Activated CD4-positive, alpha-beta T cell treated with anti-CD3 and anti-CD28 coated beads for 36 hours (primary cell): ENCODE measurements at regions not wholly inside any gene's neighbourhood (a gene's known extent, or its start where the extent isn't known, plus 50 kb on each side); places are given as distances from the start of the nearest gene placed in this dataset.
"Not testable (repeated sequence)": the region's sequence is repeated elsewhere in the genome, so short reads cannot be mapped to it uniquely, and the experiment has no call there.

Source experiments
- ATAC-seq: fragments of 200-7000 bp; cut with Tn5 transposase; one replicate; pipeline ENCODE4 v1.10.0; 2021; ENCODE audit warnings: mild to moderate bottlenecking, moderate library complexity
- CTCF ChIA-PET: fragments of 350-600 bp; sonication (Branson Sonifier 250); formaldehyde crosslinking; loops from one replicate; lab custom pipeline; 2021; ENCODE audit warnings: antibody characterized with exemption; lab: Charles Lee
- POLR2A ChIA-PET: fragments of 350-600 bp; sonication (Branson Sonifier 250); formaldehyde crosslinking; loops from one replicate; lab custom pipeline; 2021; ENCODE audit warnings: antibody characterized with exemption, inconsistent platforms; lab: Charles Lee
- DNase-seq: peaks from one replicate; pipeline ENCODE4 v3.0.0-alpha.2; 2020
- H3K27ac Mint-ChIP-seq: one replicate; pipeline ENCODE4 v1.8.0; 2021; ENCODE audit warnings: mixed read lengths
- H3K27me3 Mint-ChIP-seq: one replicate; pipeline ENCODE4 v1.8.0; 2021; ENCODE audit warnings: mixed read lengths
- H3K36me3 Mint-ChIP-seq: one replicate; pipeline ENCODE4 v1.8.0; 2021; ENCODE audit warnings: low read depth, mixed read lengths
- H3K4me1 Mint-ChIP-seq: one replicate; pipeline ENCODE4 v1.8.0; 2021; ENCODE audit warnings: mixed read lengths
- H3K4me3 Mint-ChIP-seq: one replicate; pipeline ENCODE4 v1.8.0; 2021; ENCODE audit warnings: mild to moderate bottlenecking, moderate library complexity, mixed read lengths
- H3K9me3 Mint-ChIP-seq: one replicate; pipeline ENCODE4 v1.8.0; 2021; ENCODE audit warnings: low read depth, mixed read lengths
- intact Hi-C, 2 experiments: fragments of 100-400 bp; cut with DNase I in 1 of 2; cut with micrococcal nuclease in 1 of 2; formaldehyde crosslinking; loops; one replicate each; pipeline versions ENCODE4 v1.14.2 to v1.15.1; 2022 to 2024; cut with DNase I, micrococcal nuclease

DNA sequence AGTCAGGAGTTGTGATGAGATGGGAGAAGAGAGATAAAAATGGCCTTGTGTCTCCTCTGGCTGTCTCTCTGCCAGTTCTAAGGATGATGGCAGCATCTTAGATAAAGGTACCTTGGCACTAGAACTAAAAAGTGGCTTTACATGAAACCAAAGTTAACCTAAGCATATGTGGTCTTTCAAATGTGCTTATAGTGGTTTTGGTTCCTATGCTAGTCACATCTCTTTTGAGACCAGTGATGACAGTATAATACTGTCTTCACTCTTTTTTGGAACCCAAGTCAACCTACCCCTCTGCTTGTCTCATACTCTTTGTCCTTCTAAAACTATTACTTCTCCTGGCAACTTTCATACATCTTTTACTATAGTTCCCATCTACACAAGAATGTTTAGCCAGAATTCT lies 142.2 kb upstream of the SATB1 start:
- CTCF ChIA-PET, result interaction anchor here (1.0 kb wide), 1 partner anchor 191 kb away, joined by 3 read pairs; no protein-coding TSS in a partner anchor
- no peak overlapping the region for H3K27ac Mint-ChIP-seq

GRCh38 chr3:18562364-18563154 lies 137.4 kb upstream of the SATB1 start:
- CTCF ChIA-PET, result interaction anchor here (1.4 kb wide), 1 partner anchor 10 kb away, joined by 4 read pairs; no protein-coding TSS in a partner anchor
- no peak for DNase-seq
- Mint-ChIP-seq H3K27ac (peak overlapping the region; percentile 16), H3K4me3 (no peak overlapping the region), H3K4me1 (peaks cover 65% of the 10 kb centered on the region), H3K36me3 (peaks cover 25% of the 10 kb centered on the region), H3K9me3 (peaks cover 14% of the 10 kb centered on the region), H3K27me3 (no peaks in the 10 kb centered on the region)
- ATAC-seq, result no peak
- POLR2A ChIA-PET, result no interaction called here
- intact Hi-C loops, result no loop called here

More for the DNA sequence above, 142.2 kb upstream of the SATB1 start:
- POLR2A ChIA-PET, result interaction anchor here (0.9 kb wide), 1 partner anchor 8 kb away, joined by 3 read pairs; no protein-coding TSS in a partner anchor
- H3K4me1 Mint-ChIP-seq, result peaks cover 34% of the 10 kb centered on the region
- DNase-seq (no peak), ATAC-seq (peak; percentile 44)
- peaks cover 8% of the 10 kb centered on the region for H3K9me3 Mint-ChIP-seq
- no peak overlapping the region for H3K4me3 Mint-ChIP-seq
- no peaks in the 10 kb centered on the region for H3K27me3 Mint-ChIP-seq
- peaks cover 6% of the 10 kb centered on the region for H3K36me3 Mint-ChIP-seq
- intact Hi-C loops, result no loop called here

- POLR2A ChIA-PET, result interaction anchor here (0.6 to 1.6 kb wide), 7 partner anchors 8 to 199 kb away, joined by 3 to 6 read pairs (median 4); no protein-coding TSS in a partner anchor
- intact Hi-C loops, result loop anchor here (1.0 to 10.0 kb wide), 9 partner anchors 55 to 1498 kb away; partner anchors contain the start of gene TBC1D5 (in 1 of the 2)
- ATAC-seq (peak; percentile 57), DNase-seq (peak; percentile 50)
- CTCF ChIA-PET, result interaction anchor here (0.7 to 2.4 kb wide), 36 partner anchors 10 to 429 kb away, joined by 3 to 27 read pairs (median 4); no protein-coding TSS in a partner anchor
- H3K4me3 Mint-ChIP-seq, result peak overlapping the region; percentile 53
- H3K4me1 Mint-ChIP-seq, result peaks cover 74% of the 10 kb centered on the region
- peaks cover 30% of the 10 kb centered on the region for H3K36me3 Mint-ChIP-seq
- peaks cover 16% of the 10 kb centered on the region for H3K9me3 Mint-ChIP-seq
- no peaks in the 10 kb centered on the region for H3K27me3 Mint-ChIP-seq
- peak overlapping the region; percentile 97 for H3K27ac Mint-ChIP-seq
Observed at GRCh38 chr3:18559331-18559842, 134.2 kb upstream of the SATB1 start.

GRCh38 chr3:18558507-18558906 lies 133.4 kb upstream of the SATB1 start:
- no peaks in the 10 kb centered on the region for H3K27me3 Mint-ChIP-seq
- peaks cover 77% of the 10 kb centered on the region for H3K4me1 Mint-ChIP-seq
- H3K27ac Mint-ChIP-seq, result peak overlapping the region; percentile 97
- intact Hi-C loops, result loop anchor here (5.0 to 10.0 kb wide), 4 partner anchors 54 to 1499 kb away; partner anchors contain the start of gene TBC1D5 (in 1 of the 2)
- no peak for DNase-seq
- POLR2A ChIA-PET, result interaction anchor here (0.6 to 1.6 kb wide), 9 partner anchors 8 to 199 kb away, joined by 3 to 6 read pairs (median 3); no protein-coding TSS in a partner anchor
- ATAC-seq, result peak; percentile 4
- H3K4me3 Mint-ChIP-seq, result peak overlapping the region; percentile 53
- H3K9me3 Mint-ChIP-seq, result peaks cover 16% of the 10 kb centered on the region
- CTCF ChIA-PET, result interaction anchor here (0.7 to 2.4 kb wide), 20 partner anchors 11 to 260 kb away, joined by 3 to 27 read pairs (median 5); no protein-coding TSS in a partner anchor
- H3K36me3 Mint-ChIP-seq, result peaks cover 33% of the 10 kb centered on the region

- DNase-seq (no peak), ATAC-seq (no peak)
- intact Hi-C loops, result loop anchor here (2.0 to 10.0 kb wide), 7 partner anchors 52 to 1500 kb away; partner anchors contain the start of gene TBC1D5 (in 1 of the 2)
- POLR2A ChIA-PET, result interaction anchor here (0.6 to 2.1 kb wide), 5 partner anchors 88 to 187 kb away, joined by 4 to 10 read pairs (median 5); no protein-coding TSS in a partner anchor
- Mint-ChIP-seq H3K4me1 (peaks cover 71% of the 10 kb centered on the region), H3K9me3 (peaks cover 10% of the 10 kb centered on the region), H3K36me3 (peaks cover 30% of the 10 kb centered on the region), H3K27ac (peak overlapping the region; percentile 97), H3K27me3 (no peaks in the 10 kb centered on the region), H3K4me3 (no peak overlapping the region)
- CTCF ChIA-PET, result interaction anchor here (0.6 to 1.4 kb wide), 4 partner anchors 100 to 162 kb away, joined by 3 to 4 read pairs (median 3); no protein-coding TSS in a partner anchor
Observed at GRCh38 chr3:18557216-18557615, 132.1 kb upstream of the SATB1 start.

- H3K27ac Mint-ChIP-seq, result peak overlapping the region; percentile 97
- peaks cover 5% of the 10 kb centered on the region for H3K9me3 Mint-ChIP-seq
- DNase-seq, result peak; percentile 91
- peak overlapping the region; percentile 37 for H3K4me3 Mint-ChIP-seq
- CTCF ChIA-PET, result interaction anchor here (0.6 to 1.4 kb wide), 10 partner anchors 24 to 231 kb away, joined by 3 to 8 read pairs (median 4); no protein-coding TSS in a partner anchor
- intact Hi-C loops, result loop anchor here (1.0 to 10.0 kb wide), 17 partner anchors 52 to 1501 kb away; partner anchors contain the start of gene TBC1D5 (in 1 of the 2)
- H3K36me3 Mint-ChIP-seq, result peaks cover 26% of the 10 kb centered on the region
- peak; percentile 83 for ATAC-seq
- POLR2A ChIA-PET, result interaction anchor here (0.6 to 2.1 kb wide), 12 partner anchors 87 to 187 kb away, joined by 3 to 15 read pairs (median 5); no protein-coding TSS in a partner anchor
- no peaks in the 10 kb centered on the region for H3K27me3 Mint-ChIP-seq
- H3K4me1 Mint-ChIP-seq, result peaks cover 67% of the 10 kb centered on the region
Observed at GRCh38 chr3:18556503-18557135, 131.5 kb upstream of the SATB1 start.

DNA sequence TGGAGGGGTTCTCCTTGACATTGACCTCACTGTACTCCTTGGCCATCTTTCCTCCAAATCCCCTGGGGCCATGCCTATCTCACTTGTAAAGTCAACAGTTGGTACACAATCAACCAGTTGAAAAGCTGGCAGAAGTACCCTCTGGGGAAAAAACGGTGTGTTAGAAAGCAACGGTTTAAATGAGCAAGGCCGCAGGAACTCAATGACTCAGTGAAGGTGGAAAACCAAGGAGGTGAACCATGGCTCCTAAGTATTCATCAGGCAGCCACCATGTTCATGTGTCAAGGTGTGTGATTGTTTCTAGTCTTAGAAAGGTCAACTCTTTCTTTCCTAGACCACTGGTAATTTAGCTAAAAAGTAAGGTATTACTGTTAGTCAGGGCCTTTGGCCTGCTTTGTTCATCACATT lies 130.9 kb upstream of the SATB1 start:
- POLR2A ChIA-PET, result interaction anchor here (0.6 to 2.1 kb wide), 11 partner anchors 87 to 188 kb away, joined by 3 to 15 read pairs (median 5); no protein-coding TSS in a partner anchor

GRCh38 chr3:18552579-18553105 lies 127.5 kb upstream of the SATB1 start:
- peaks cover 14% of the 10 kb centered on the region for H3K36me3 Mint-ChIP-seq
- POLR2A ChIA-PET, H3K4me3 Mint-ChIP-seq, H3K27ac Mint-ChIP-seq, H3K27me3 Mint-ChIP-seq, DNase-seq, ATAC-seq: not testable (repeated sequence)
- CTCF ChIA-PET, result interaction anchor here (0.9 to 1.5 kb wide), 2 partner anchors 117 to 207 kb away, joined by 3 to 5 read pairs; no protein-coding TSS in a partner anchor
- H3K9me3 Mint-ChIP-seq, result peaks cover 12% of the 10 kb centered on the region
- peaks cover 33% of the 10 kb centered on the region for H3K4me1 Mint-ChIP-seq
- intact Hi-C loops, result loop anchor here in 1 of 2 experiments (10.0 kb wide), 1 partner anchor 48 kb away; no protein-coding TSS in a partner anchor

More for the DNA sequence above, 130.9 kb upstream of the SATB1 start:
- Mint-ChIP-seq H3K4me3 (peak overlapping the region; percentile 37), H3K27me3 (no peaks in the 10 kb centered on the region), H3K27ac (peak overlapping the region; percentile 97), H3K36me3 (peaks cover 25% of the 10 kb centered on the region), H3K4me1 (peaks cover 66% of the 10 kb centered on the region), H3K9me3 (peaks cover 5% of the 10 kb centered on the region)
- DNase-seq (peak; percentile 69), ATAC-seq (peak; percentile 66)
- CTCF ChIA-PET, result interaction anchor here (0.5 to 1.4 kb wide), 13 partner anchors 24 to 232 kb away, joined by 3 to 8 read pairs (median 3); no protein-coding TSS in a partner anchor
- intact Hi-C loops, result loop anchor here (1.0 to 10.0 kb wide), 17 partner anchors 51 to 1501 kb away; partner anchors contain the start of gene TBC1D5 (in 1 of the 2)

GRCh38 chr3:18546632-18547031 lies 121.5 kb upstream of the SATB1 start:
- no peak overlapping the region for H3K4me3 Mint-ChIP-seq
- H3K36me3 Mint-ChIP-seq, result peaks cover 13% of the 10 kb centered on the region
- no peaks in the 10 kb centered on the region for H3K27me3 Mint-ChIP-seq
- ChIA-PET POLR2A (no interaction called here), CTCF (interaction anchor here (1.0 kb wide), 1 partner anchor 13 kb away, joined by 3 read pairs; no protein-coding TSS in a partner anchor)
- H3K27ac Mint-ChIP-seq, result no peak overlapping the region
- peak; percentile 60 for ATAC-seq
- H3K9me3 Mint-ChIP-seq, result peaks cover 18% of the 10 kb centered on the region
- DNase-seq, result no peak
- peaks cover 5% of the 10 kb centered on the region for H3K4me1 Mint-ChIP-seq
- intact Hi-C loops, result no loop called here

DNA sequence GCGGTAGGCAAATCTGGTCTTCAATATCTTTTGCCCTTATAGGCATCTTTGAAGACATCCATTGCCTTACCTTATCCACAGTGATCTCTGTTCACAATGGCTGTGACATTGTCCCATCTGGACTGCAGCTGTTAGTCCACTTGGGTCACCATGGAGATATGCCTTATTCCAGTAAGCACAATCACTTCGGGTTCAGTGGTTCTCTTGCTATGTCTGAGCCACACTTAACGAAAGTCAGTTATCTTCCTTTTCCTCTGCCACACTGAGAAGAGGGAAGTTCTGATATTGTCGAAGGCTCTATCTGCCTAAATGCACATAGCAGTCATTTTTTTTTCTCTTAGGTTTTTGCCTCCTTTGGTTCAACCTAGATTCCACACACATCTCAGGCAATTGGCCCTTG lies 119.0 kb upstream of the SATB1 start:
- ChIA-PET POLR2A (no interaction called here), CTCF (no interaction called here)
- peaks cover 7% of the 10 kb centered on the region for H3K4me1 Mint-ChIP-seq
- H3K27me3 Mint-ChIP-seq, result no peaks in the 10 kb centered on the region
- no peak for DNase-seq
- peaks cover 10% of the 10 kb centered on the region for H3K36me3 Mint-ChIP-seq
- no peak for ATAC-seq
- H3K4me3 Mint-ChIP-seq, result no peak overlapping the region
- H3K27ac Mint-ChIP-seq, result no peak overlapping the region
- intact Hi-C loops, result loop anchor here in 1 of 2 experiments (1.0 kb wide), 1 partner anchor 12 kb away; no protein-coding TSS in a partner anchor
- H3K9me3 Mint-ChIP-seq, result peaks cover 14% of the 10 kb centered on the region
